ENCODE measurements at regions not wholly inside any gene's neighbourhood (a gene's known extent, or its start where the extent isn't known, plus 50 kb on each side); places are given as distances from the start of the nearest gene placed in this dataset.

GRCh38 chr6:74597266-74597665, 608.6 kb downstream of the COL12A1 start:
- TF ChIP-seq CTCF (IDR thresholded peaks at IDR 0.05) (no peak), EZH2 (IDR thresholded peaks at IDR 0.05; ENCODE audit: borderline replicate concordance, insufficient read depth, low read depth, low read length, poor library complexity, severe bottlenecking) (no peak)
